IMR-90 (cell line): ENCODE measurements at regions not wholly inside any gene's neighbourhood (a gene's known extent, or its start where the extent isn't known, plus 50 kb on each side); places are given as distances from the start of the nearest gene placed in this dataset.

ENCODE experiments used
- ATAC-seq: fragments of 200-7000 bp; cut with Tn5 transposase; 2 replicates; pipeline ENCODE4 v1.9.1; 2020; ENCODE audit warnings: low read depth, mild to moderate bottlenecking, moderate library complexity
- BruUV-seq: library from RNA; stranded (reverse); fragments of 400-500 nt; replicated peaks from 2 replicates; lab custom pipeline; 2021; lab: Mats Ljungman, UMichigan
- CTCF ChIA-PET: fragments of 300-600 bp; formaldehyde crosslinking; extraction: SDS; loops from one replicate; lab custom pipeline; 2021; ENCODE audit warnings: antibody characterized with exemption; lab: Yijun Ruan, JAX
- POLR2A ChIA-PET: fragments of 300-600 bp; sonication (Branson Sonifier 250); formaldehyde crosslinking; loops from one replicate; lab custom pipeline; 2022; ENCODE audit warnings: antibody characterized with exemption; ENCODE audit not compliant: unreplicated experiment; lab: Charles Lee
- DNase-seq: peaks from one replicate; pipeline ENCODE4 v3.0.0; 2013
- H2AFZ ChIP-seq: replicated peaks from 2 replicates; pipeline ENCODE3; 2013; ENCODE audit warnings: low read length, mild to moderate bottlenecking; ENCODE audit not compliant: poor library complexity
- H2AK5ac ChIP-seq: 2 replicates; pipeline ENCODE4 v1.6.1; 2013; ENCODE audit warnings: low read depth, low read length, inconsistent platforms
- H2AK9ac ChIP-seq: replicated peaks from 2 replicates; pipeline ENCODE3; 2013; ENCODE audit warnings: mild to moderate bottlenecking, low read depth, low read length, moderate library complexity; ENCODE audit not compliant: poor library complexity
- H2BK120ac ChIP-seq: 2 replicates; pipeline ENCODE4 v1.6.1; 2013; ENCODE audit warnings: low read depth, low read length, inconsistent platforms
- H2BK15ac ChIP-seq: 3 replicates; pipeline ENCODE4 v1.6.1; 2013; ENCODE audit warnings: low read depth, low read length, inconsistent platforms
- H2BK20ac ChIP-seq: 2 replicates; pipeline ENCODE4 v1.6.1; 2013; ENCODE audit warnings: low read depth, mild to moderate bottlenecking, inconsistent platforms, low read length, moderate library complexity
- H2BK5ac ChIP-seq: 2 replicates; pipeline ENCODE4 v1.6.1; 2013; ENCODE audit warnings: mild to moderate bottlenecking, low read depth, low read length, inconsistent platforms; ENCODE audit not compliant: poor library complexity, severe bottlenecking
- H3K14ac ChIP-seq: replicated peaks from 2 replicates; pipeline ENCODE4 v1.6.1; 2013; ENCODE audit warnings: low read depth, low read length, inconsistent platforms
- H3K18ac ChIP-seq: 2 replicates; pipeline ENCODE4 v1.6.1; 2013; ENCODE audit warnings: low read depth, low read length, control low read depth
- H3K23ac ChIP-seq: 2 replicates; pipeline ENCODE4 v1.6.1; 2013; ENCODE audit warnings: low read depth, low read length, inconsistent platforms
- H3K27ac ChIP-seq: 2 replicates; pipeline ENCODE4 v1.5.1; 2013; ENCODE audit warnings: mild to moderate bottlenecking, control low read depth, low read length; ENCODE audit not compliant: insufficient read depth
- H3K27me3 ChIP-seq: 2 replicates; pipeline ENCODE4 v1.6.1; 2013; ENCODE audit warnings: low read length; ENCODE audit not compliant: control insufficient read depth, insufficient read depth
- H3K36me3 ChIP-seq: 2 replicates; pipeline ENCODE4 v1.6.1; 2013; ENCODE audit warnings: low read length, mixed read lengths; ENCODE audit not compliant: control insufficient read depth, insufficient read depth
- H3K4ac ChIP-seq: 2 replicates; pipeline ENCODE4 v1.6.1; 2013; ENCODE audit warnings: low read depth, low read length, inconsistent platforms
- H3K4me1 ChIP-seq: 2 replicates; pipeline ENCODE4 v1.6.1; 2013; ENCODE audit warnings: low read length, mixed read lengths; ENCODE audit not compliant: control insufficient read depth, insufficient read depth
- H3K4me2 ChIP-seq: 2 replicates; pipeline ENCODE4 v1.6.1; 2013; ENCODE audit warnings: low read depth, mild to moderate bottlenecking, control low read depth, low read length, moderate library complexity
- H3K4me3 ChIP-seq: 2 replicates; pipeline ENCODE4 v1.5.1; 2013; ENCODE audit warnings: low read depth, mild to moderate bottlenecking, control low read depth, low read length, moderate library complexity; ENCODE audit not compliant: insufficient read depth
- H3K56ac ChIP-seq: 2 replicates; pipeline ENCODE4 v1.6.1; 2013; ENCODE audit warnings: low read length, inconsistent platforms; ENCODE audit not compliant: insufficient read depth; ENCODE audit errors: extremely low read depth
- H3K79me1 ChIP-seq, 2 experiments: 2 replicates each; pipeline ENCODE4 v1.6.1; 2013; ENCODE audit warnings: low read length in 2 of 2, inconsistent platforms in 1 of 2, low read depth in 1 of 2
- H3K9ac ChIP-seq: 2 replicates; pipeline ENCODE4 v1.6.1; 2013; ENCODE audit warnings: low read depth, low read length, control low read depth
- H3K9me1 ChIP-seq: 2 replicates; pipeline ENCODE4 v1.6.1; 2013; ENCODE audit warnings: low read length, inconsistent platforms; ENCODE audit not compliant: insufficient read depth
- H3K9me3 ChIP-seq: 2 replicates; pipeline ENCODE4 v1.6.1; 2013; ENCODE audit warnings: low read length; ENCODE audit not compliant: control insufficient read depth, insufficient read depth
- H4K20me1 ChIP-seq: 2 replicates; pipeline ENCODE4 v1.6.1; 2013; ENCODE audit warnings: low read length, inconsistent platforms; ENCODE audit not compliant: insufficient read depth
- H4K5ac ChIP-seq: 2 replicates; pipeline ENCODE4 v1.6.1; 2013; ENCODE audit warnings: mild to moderate bottlenecking, low read depth, low read length, control low read depth
- H4K8ac ChIP-seq, 2 experiments: 2 replicates each; pipeline ENCODE4 v1.6.1; 2013; ENCODE audit warnings: low read depth in 2 of 2, low read length in 2 of 2, control low read depth in 1 of 2, inconsistent platforms in 1 of 2
- H4K91ac ChIP-seq: 2 replicates; pipeline ENCODE4 v1.6.1; 2013; ENCODE audit warnings: low read depth, low read length, inconsistent platforms; ENCODE audit not compliant: insufficient read depth
- BHLHE40 ChIP-seq: fragments of 150-350 bp; IDR thresholded peaks from 2 replicates; pipeline ENCODE4 v1.6.1; 2016; ENCODE audit warnings: mild to moderate bottlenecking, low read depth, low read length
- CEBPB ChIP-seq: IDR thresholded peaks from 2 replicates; pipeline ENCODE4 v1.6.1; 2012; ENCODE audit warnings: low read depth, low read length, improper control_type of control experiment
- FOS ChIP-seq: fragments of 150-350 bp; IDR thresholded peaks from 2 replicates; pipeline ENCODE4 v1.6.1; 2016; ENCODE audit warnings: low read depth, low read length
- NFE2L2 ChIP-seq: fragments of 150-350 bp; IDR thresholded peaks from 2 replicates; pipeline ENCODE4 v1.6.1; 2016; ENCODE audit warnings: low read depth, mild to moderate bottlenecking, low read length
- WGBS, 2 experiments: methylation state at CpG; one replicate each; pipeline versions ENCODE4 v1.1.5 to v1.1.7; 2013; ENCODE audit warnings: missing lambda C conversion rate in 2 of 2; ENCODE audit not compliant: insufficient read length in 1 of 2; ENCODE audit errors: extremely low coverage in 2 of 2; 5-methylcytosine and 5-hydroxymethylcytosine counted together
- dilution Hi-C: fragments of 300-500 bp; cut with HindIII; formaldehyde crosslinking; loops from one replicate; pipeline ENCODE4 v1.14.3; 2018; ENCODE audit warnings: low sequenced_read_pairs; ENCODE audit not compliant: unreplicated experiment
- in situ Hi-C: fragments of 300-500 bp; cut with MboI; formaldehyde crosslinking; loops from 3 replicates; pipeline ENCODE4 v1.14.3; 2019; ENCODE audit warnings: low sequenced_read_pairs, inconsistent platforms, mixed read lengths
- intact Hi-C: fragments of 100-400 bp; cut with micrococcal nuclease; formaldehyde crosslinking; loops from 2 replicates; pipeline ENCODE4 v1.10.0; 2022
- TF ChIP-seq, protein P1 (sequence below): conservative IDR thresholded peaks from 2 replicates; pipeline ENCODE4 v1.5.1; 2012; ENCODE audit warnings: mild to moderate bottlenecking, low read depth, low read length, improper control_type of control experiment
- TF ChIP-seq, protein P2 (sequence below): fragments of 150-350 bp; IDR thresholded peaks from 2 replicates; pipeline ENCODE4 v1.6.1; 2016; ENCODE audit warnings: low read depth, mild to moderate bottlenecking, low read length, moderate library complexity, borderline replicate concordance
- TF ChIP-seq, protein P3 (sequence below): fragments of 150-350 bp; IDR thresholded peaks from 2 replicates; pipeline ENCODE4 v1.6.1; 2017; ENCODE audit warnings: mild to moderate bottlenecking, antibody characterized with exemption, low read length, low read depth

DNA sequence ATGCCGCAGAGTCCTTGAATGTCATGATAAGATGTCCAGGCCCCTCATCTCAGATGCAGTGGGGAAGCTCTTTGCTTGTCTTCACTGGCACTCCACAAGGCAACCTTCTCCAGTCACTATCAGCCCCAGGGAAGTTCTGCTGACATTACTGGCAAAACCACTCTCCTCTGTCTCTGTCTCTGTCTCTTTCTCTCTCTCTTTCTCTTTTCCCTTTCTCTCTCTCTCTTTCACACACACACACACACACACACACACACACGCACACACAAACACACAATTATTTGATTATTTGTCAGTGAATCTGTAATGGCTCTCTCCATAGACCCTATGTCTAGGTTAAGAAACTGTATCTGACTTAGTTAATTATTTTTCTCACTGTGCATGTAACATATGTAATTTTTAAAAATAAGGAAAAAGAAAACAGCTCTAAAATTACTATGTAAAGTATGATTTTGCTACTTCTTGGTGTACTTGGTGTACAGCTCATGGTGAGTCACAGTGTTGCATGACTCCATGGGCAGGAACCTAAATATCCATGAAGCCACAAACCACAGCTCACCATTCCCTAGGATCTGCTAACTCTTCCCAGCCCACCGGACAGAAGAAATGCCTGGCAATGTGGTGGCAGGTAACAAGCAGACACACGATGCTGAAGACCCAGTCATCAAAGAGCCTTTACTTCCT, 594.9 kb upstream of the ID2 start:
- H2AK9ac ChIP-seq, result peak overlapping the region; percentile 53
- H3K9me1 ChIP-seq, result peaks cover 13% of the 10 kb centered on the region
- H3K23ac ChIP-seq, result peak overlapping the region; percentile 91
- 17% methylated on average over 1 of the region's 4 CpGs; no CpG with 5 or more reads in 1 of the 2 experiments for WGBS, 2 experiments
- H2BK20ac ChIP-seq, result peak overlapping the region; percentile 96
- dilution Hi-C loops, result no loop called here
- H4K20me1 ChIP-seq, result no peaks in the 10 kb centered on the region
- DNase-seq (peak; percentile 99), ATAC-seq (peak; percentile 88)
- peak overlapping the region; percentile 96 for H3K4ac ChIP-seq
- no peaks in the 10 kb centered on the region for H3K79me1 ChIP-seq
- TF ChIP-seq CEBPB, result peak; percentile 90
- TF ChIP-seq NFE2L2, result 0 out of 2 replicates have a peak, but pooled peaks have one; percentile 33
- TF ChIP-seq, protein P1, sequence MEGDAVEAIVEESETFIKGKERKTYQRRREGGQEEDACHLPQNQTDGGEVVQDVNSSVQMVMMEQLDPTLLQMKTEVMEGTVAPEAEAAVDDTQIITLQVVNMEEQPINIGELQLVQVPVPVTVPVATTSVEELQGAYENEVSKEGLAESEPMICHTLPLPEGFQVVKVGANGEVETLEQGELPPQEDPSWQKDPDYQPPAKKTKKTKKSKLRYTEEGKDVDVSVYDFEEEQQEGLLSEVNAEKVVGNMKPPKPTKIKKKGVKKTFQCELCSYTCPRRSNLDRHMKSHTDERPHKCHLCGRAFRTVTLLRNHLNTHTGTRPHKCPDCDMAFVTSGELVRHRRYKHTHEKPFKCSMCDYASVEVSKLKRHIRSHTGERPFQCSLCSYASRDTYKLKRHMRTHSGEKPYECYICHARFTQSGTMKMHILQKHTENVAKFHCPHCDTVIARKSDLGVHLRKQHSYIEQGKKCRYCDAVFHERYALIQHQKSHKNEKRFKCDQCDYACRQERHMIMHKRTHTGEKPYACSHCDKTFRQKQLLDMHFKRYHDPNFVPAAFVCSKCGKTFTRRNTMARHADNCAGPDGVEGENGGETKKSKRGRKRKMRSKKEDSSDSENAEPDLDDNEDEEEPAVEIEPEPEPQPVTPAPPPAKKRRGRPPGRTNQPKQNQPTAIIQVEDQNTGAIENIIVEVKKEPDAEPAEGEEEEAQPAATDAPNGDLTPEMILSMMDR, result no peak
- TF ChIP-seq, protein P2, sequence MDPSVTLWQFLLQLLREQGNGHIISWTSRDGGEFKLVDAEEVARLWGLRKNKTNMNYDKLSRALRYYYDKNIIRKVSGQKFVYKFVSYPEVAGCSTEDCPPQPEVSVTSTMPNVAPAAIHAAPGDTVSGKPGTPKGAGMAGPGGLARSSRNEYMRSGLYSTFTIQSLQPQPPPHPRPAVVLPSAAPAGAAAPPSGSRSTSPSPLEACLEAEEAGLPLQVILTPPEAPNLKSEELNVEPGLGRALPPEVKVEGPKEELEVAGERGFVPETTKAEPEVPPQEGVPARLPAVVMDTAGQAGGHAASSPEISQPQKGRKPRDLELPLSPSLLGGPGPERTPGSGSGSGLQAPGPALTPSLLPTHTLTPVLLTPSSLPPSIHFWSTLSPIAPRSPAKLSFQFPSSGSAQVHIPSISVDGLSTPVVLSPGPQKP, result no peak
- peak; percentile 36; the same call in 1 of the 2 replicates for TF ChIP-seq BHLHE40
- TF ChIP-seq FOS, result peak; percentile 98
- TF ChIP-seq, protein P3, sequence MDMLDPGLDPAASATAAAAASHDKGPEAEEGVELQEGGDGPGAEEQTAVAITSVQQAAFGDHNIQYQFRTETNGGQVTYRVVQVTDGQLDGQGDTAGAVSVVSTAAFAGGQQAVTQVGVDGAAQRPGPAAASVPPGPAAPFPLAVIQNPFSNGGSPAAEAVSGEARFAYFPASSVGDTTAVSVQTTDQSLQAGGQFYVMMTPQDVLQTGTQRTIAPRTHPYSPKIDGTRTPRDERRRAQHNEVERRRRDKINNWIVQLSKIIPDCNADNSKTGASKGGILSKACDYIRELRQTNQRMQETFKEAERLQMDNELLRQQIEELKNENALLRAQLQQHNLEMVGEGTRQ, result no peak
- CTCF ChIA-PET, result no interaction called here
- H3K56ac ChIP-seq, result peak overlapping the region; percentile 45; the same call in 1 of the 2 replicates
- H3K27ac ChIP-seq, result peak overlapping the region; percentile 60
- H3K9me3 ChIP-seq, result no peaks in the 10 kb centered on the region
- H2AK5ac ChIP-seq, result peak overlapping the region; percentile 94
- peak overlapping the region; percentile 94 for H3K14ac ChIP-seq
- peak overlapping the region; percentile 51 for H3K18ac ChIP-seq
- H2BK5ac ChIP-seq, result peak overlapping the region; percentile 88
- H3K4me3 ChIP-seq, result no peak overlapping the region
- no peak overlapping the region for H3K9ac ChIP-seq
- peak overlapping the region; percentile 30 for H3K4me2 ChIP-seq
- H2BK15ac ChIP-seq, result peak overlapping the region; percentile 67; the same call in 2 of the 3 replicates
- H2AFZ ChIP-seq, result peak overlapping the region; percentile 6
- no TSS peak for BruUV-seq
- intact Hi-C loops, result loop anchor here (5.0 kb wide), 1 partner anchor 595 kb away; the partner anchor contains the start of gene ID2
- H2BK120ac ChIP-seq, result peak overlapping the region; percentile 97
- in situ Hi-C loops, result no loop called here
- H3K36me3 ChIP-seq, result no peaks in the 10 kb centered on the region
- peaks cover 24% of the 10 kb centered on the region for H3K4me1 ChIP-seq
- H4K5ac ChIP-seq, result peak overlapping the region; percentile 31
- H4K91ac ChIP-seq, result peak overlapping the region; percentile 93
- H4K8ac ChIP-seq, result peak overlapping the region; percentile 59 to 92
- POLR2A ChIA-PET, result interaction anchor here (0.6 kb wide), 2 partner anchors 252 to 309 kb away, joined by 3 read pairs; no protein-coding TSS in a partner anchor
- no peaks in the 10 kb centered on the region for H3K27me3 ChIP-seq
